SH-SY5Y (cell line): ENCODE measurements at regions not wholly inside any gene's neighbourhood (a gene's known extent, or its start where the extent isn't known, plus 50 kb on each side); places are given as distances from the start of the nearest gene placed in this dataset.

Source experiments
- GATA2 ChIP-seq: IDR thresholded peaks from 2 replicates; pipeline ENCODE4 v1.6.1; 2011; ENCODE audit warnings: mild to moderate bottlenecking, low read depth, low read length
- GATA3 ChIP-seq: IDR thresholded peaks from 2 replicates; pipeline ENCODE4 v1.6.1; 2011; ENCODE audit warnings: low read depth, mild to moderate bottlenecking, low read length, moderate library complexity

- TF ChIP-seq GATA3: no peak
- no peak for TF ChIP-seq GATA2
These were observed 71.2 kb upstream of the COL13A1 start for GRCh38 chr10:69730251-69731156.

DNA sequence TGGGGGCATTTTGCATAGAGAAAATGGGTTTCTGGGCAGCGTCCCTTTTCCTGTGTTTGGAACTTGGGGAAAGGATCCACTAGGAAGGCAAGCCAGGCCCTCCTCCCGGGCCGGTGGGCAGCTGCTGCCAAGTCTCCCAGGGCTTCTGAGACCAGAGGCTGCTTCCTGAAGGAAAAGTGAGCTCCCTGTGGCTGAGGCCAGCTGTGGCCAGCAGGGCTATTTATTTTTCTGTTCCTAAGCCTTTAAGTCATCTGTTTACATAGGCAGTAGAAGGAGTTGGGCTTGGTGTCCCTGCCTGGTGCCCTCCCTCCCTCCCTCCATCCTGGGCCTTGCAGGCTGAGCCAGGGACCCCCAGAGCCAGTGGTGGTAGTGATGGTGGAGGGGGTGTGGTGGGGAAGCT, 70.5 kb upstream of the COL13A1 start:
- no peak for TF ChIP-seq GATA3
- no peak for TF ChIP-seq GATA2

- no peak for TF ChIP-seq GATA2
- no peak for TF ChIP-seq GATA3
These were observed 70.0 kb upstream of the COL13A1 start for GRCh38 chr10:69731698-69732097.

- TF ChIP-seq GATA3 (no peak), GATA2 (no peak)
These were observed 69.4 kb upstream of the COL13A1 start for GRCh38 chr10:69732147-69732825.

DNA sequence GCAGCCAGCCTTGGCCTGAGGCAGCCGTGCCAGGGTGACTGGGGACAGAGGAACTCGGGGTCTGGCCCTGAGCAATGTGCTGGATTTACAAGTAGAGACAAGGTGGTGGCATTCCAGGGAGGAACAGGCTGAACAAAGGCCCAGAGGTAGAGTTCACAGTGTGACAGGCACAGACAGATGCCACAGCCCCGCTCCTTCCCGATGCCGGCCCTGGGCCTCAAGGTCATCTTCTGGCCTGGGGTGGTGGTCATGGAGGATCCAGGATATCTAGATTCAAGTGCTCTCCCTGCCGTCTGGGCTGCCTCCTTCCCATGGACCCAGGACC, 68.9 kb upstream of the COL13A1 start:
- TF ChIP-seq GATA3 (no peak), GATA2 (no peak)

DNA sequence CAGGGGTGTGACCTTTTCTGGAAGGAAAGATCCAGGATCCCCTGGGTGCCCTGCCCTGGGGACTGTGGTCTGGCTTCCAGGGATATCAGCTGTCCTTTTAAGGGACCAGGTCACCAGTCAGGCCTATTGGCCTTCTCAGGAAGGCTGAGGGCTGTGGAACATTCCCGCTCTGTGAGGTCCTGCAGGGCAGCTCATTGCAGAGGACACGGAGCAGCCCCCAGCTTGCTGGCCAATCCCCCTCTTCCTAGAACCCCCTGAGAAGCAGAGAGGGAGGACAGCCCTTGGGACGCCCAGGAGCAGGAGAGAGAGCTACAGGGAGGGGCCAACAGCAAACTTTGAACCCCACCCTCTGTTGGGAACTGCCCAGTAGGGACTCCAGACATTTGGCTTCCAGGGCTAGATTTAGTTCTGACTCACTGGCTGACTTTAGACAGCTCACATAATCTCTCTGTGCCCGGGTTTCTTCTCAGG, 67.9 kb upstream of the COL13A1 start:
- TF ChIP-seq GATA3 (no peak), GATA2 (no peak)

DNA sequence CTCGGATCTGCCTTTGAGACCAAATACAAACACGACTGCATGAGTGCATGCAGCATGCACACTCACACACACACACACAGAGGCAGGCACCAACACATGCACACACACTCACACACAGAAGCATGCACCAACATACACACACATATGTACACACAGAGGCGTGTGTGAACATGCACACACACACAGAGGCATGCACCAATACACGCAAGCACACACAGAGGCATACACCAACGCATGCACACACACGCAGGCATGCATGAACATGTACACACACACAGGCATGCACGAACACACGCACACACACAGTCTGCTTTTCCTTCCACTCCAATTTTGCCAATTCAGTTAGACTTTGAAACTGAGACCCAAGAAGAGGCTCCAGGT, 67.3 kb upstream of the COL13A1 start:
- TF ChIP-seq GATA2: no peak
- no peak for TF ChIP-seq GATA3

DNA sequence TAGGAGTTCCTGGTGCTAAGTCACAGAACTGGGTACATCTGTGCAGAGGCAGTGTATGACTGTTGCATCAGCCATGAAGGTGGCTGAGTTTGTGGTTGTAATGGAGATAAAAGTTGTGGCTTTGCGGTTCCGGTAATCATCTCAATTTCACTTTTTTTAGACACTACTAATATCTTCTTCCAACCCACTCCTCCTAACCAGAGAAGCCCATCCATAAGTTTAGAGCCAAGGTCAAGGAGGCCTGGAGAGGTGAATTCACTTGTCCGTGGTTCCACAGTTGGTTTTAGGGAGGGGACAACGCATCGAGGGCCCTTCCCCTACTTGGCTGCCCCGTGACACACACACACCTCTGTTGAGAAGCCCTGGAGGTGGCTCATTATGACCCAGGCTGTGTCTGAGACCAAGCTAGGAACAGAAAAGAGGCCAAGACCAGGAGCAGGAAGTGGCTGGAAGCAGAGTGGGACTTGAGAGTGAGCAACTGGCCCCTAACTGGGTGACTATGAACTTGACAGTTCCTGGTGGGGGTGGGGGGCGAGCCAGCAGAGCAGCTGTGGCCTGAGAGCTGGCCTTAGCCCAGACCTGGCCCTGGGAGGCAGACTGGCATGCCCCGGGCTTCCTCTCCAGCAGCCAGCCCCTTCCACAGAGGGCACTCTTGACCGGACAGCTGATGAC, 66.8 kb upstream of the COL13A1 start:
- no peak for TF ChIP-seq GATA2
- no peak for TF ChIP-seq GATA3

DNA sequence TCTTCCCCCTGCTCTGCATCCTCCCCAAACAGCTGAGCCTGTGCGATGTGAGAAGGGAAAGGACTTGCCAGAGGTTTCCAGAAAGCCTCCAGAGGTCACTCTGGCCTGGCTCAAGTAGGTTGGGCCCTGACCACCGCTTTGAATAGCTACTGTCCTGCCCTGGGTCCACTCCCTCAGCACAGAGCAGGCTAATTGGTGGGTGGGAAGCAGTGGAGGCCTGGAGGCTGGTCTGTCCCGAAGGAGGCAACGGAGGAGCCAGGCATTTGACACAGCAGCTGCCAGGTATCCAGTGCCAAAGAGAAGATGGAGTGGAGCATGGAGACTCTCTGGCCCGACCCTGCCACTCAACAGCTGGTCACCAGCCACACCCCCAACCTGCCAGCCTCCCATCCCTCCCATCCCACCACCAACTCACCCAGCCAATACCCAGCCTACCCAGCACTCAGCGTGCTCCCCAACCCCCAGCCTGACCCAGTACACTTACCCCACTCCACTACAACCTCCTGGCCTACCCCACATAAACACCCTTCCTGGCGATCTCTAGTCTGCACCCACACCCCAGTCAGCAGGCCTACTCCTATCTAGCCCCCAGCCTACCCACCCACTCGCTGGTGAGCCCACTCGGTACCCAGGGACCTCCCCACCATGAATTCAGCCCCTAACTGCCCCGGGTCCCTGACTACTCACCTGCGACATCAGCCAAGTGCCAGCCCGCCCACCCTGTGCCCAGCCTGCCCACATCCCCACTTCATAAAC, 64.6 kb upstream of the COL13A1 start:
- TF ChIP-seq GATA2 (no peak), GATA3 (no peak)

DNA sequence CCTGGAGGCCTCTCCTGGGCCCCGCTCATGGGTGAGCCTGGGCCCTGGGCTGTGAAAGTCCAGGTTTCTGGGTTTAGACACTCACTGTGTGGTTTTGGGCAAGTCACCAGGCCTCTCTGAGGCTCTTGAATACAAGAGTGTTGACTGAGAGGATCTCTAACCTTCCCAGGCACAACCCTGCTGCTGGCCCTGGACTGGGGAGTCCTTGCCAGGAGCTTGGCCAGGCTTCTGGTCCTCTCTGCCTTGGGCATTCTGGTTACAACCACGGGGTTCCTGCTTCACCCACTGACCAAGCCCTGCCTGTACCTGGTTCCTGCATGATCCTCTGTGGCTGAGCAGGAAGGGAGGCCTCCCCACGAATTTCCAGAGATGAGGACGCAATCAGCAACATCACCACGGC, 63.6 kb upstream of the COL13A1 start:
- no peak for TF ChIP-seq GATA3
- no peak for TF ChIP-seq GATA2

DNA sequence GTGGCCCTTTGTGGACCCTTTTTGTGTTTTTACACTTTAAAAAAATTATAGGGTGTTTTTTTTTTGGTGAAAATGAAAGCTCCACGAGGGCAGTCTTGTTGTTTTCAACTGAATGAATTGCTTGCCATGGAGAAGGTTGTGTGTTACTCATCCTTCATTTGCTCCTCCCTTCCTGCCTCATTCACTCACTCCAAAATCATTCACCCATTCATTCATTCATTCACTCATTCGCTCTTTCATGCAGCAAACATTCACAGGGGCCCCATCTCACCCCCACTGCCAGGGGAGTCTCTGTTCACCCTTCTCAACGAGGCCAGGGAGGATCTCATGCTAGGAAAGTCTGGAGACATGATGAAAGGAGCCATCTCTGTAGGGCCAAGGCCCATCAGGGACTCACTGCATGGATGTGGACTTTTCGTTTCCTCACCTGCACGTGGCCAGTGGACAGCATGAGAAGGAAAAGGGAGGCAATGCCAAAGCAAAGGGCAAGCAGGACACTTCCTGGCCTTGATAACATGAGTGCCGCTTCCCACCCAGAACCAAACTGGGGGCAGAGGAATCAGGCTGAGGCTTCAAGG, 62.8 kb upstream of the COL13A1 start:
- TF ChIP-seq GATA2 (no peak), GATA3 (no peak)

GRCh38 chr10:69739634-69740033, 62.1 kb upstream of the COL13A1 start:
- TF ChIP-seq GATA3 (no peak), GATA2 (no peak)

- TF ChIP-seq GATA3: no peak
- TF ChIP-seq GATA2: no peak
These were observed 61.6 kb upstream of the COL13A1 start for GRCh38 chr10:69740126-69740525.

- no peak for TF ChIP-seq GATA3
- no peak for TF ChIP-seq GATA2
These were observed 60.5 kb upstream of the COL13A1 start for GRCh38 chr10:69741252-69741651.

GRCh38 chr10:69741671-69742355, 59.9 kb upstream of the COL13A1 start:
- TF ChIP-seq GATA2 (no peak), GATA3 (no peak)
